Mesendoderm (in vitro differentiated cells): ENCODE measurements at regions not wholly inside any gene's neighbourhood (a gene's known extent, or its start where the extent isn't known, plus 50 kb on each side); places are given as distances from the start of the nearest gene placed in this dataset.

Experiments used
- DNase-seq: peaks from one replicate; pipeline ENCODE4 v3.0.0; 2013
- H2AK5ac ChIP-seq: 2 replicates; pipeline ENCODE4 v1.6.1; 2013; ENCODE audit warnings: low read length, inconsistent platforms
- H2BK120ac ChIP-seq: 2 replicates; pipeline ENCODE4 v1.6.1; 2013; ENCODE audit warnings: low read depth, mild to moderate bottlenecking, low read length, moderate library complexity, mixed read lengths
- H2BK15ac ChIP-seq: replicated peaks from 2 replicates; pipeline ENCODE4 v1.6.1; 2013; ENCODE audit warnings: low read depth, mild to moderate bottlenecking, moderate library complexity
- H2BK5ac ChIP-seq: 2 replicates; pipeline ENCODE4 v1.6.1; 2013; ENCODE audit warnings: low read length, inconsistent platforms
- H3K18ac ChIP-seq: 2 replicates; pipeline ENCODE4 v1.6.1; 2013; ENCODE audit warnings: mild to moderate bottlenecking, low read length, mixed read lengths
- H3K23ac ChIP-seq: one replicate; pipeline ENCODE4 v1.6.1; 2013; ENCODE audit warnings: low read length
- H3K27ac ChIP-seq: 2 replicates; pipeline ENCODE4 v1.5.1; 2013; ENCODE audit warnings: low read depth, mild to moderate bottlenecking, inconsistent platforms, low read length, moderate library complexity
- H3K27me3 ChIP-seq: 2 replicates; pipeline ENCODE4 v1.6.1; 2013; ENCODE audit warnings: low read length, control low read depth, mild to moderate bottlenecking, inconsistent platforms; ENCODE audit not compliant: insufficient read depth, poor library complexity
- H3K36me3 ChIP-seq: 2 replicates; pipeline ENCODE4 v1.6.1; 2013; ENCODE audit warnings: low read length, inconsistent platforms; ENCODE audit not compliant: control insufficient read depth, insufficient read depth
- H3K4ac ChIP-seq: one replicate; pipeline ENCODE4 v1.6.1; 2013; ENCODE audit warnings: low read depth, mild to moderate bottlenecking, low read length, moderate library complexity
- H3K4me1 ChIP-seq: 2 replicates; pipeline ENCODE4 v1.6.1; 2013; ENCODE audit warnings: low read depth, low read length, inconsistent platforms; ENCODE audit not compliant: control insufficient read depth
- H3K4me2 ChIP-seq: 2 replicates; pipeline ENCODE4 v1.6.1; 2013; ENCODE audit warnings: low read length
- H3K4me3 ChIP-seq: 2 replicates; pipeline ENCODE4 v1.5.1; 2013; ENCODE audit warnings: mild to moderate bottlenecking, low read length
- H3K56ac ChIP-seq: one replicate; pipeline ENCODE4 v1.6.1; 2013; ENCODE audit warnings: low read length
- H3K79me1 ChIP-seq: 2 replicates; pipeline ENCODE4 v1.6.1; 2013; ENCODE audit warnings: low read length, inconsistent platforms
- H3K79me2 ChIP-seq: 2 replicates; pipeline ENCODE4 v1.6.1; 2013; ENCODE audit warnings: mild to moderate bottlenecking, low read length; ENCODE audit not compliant: control insufficient read depth, insufficient read depth
- H3K9ac ChIP-seq: 2 replicates; pipeline ENCODE4 v1.6.1; 2013; ENCODE audit warnings: low read length, inconsistent platforms
- H4K5ac ChIP-seq: one replicate; pipeline ENCODE4 v1.6.1; 2013; ENCODE audit warnings: low read length
- H4K8ac ChIP-seq: one replicate; pipeline ENCODE4 v1.6.1; 2013; ENCODE audit warnings: low read depth, mild to moderate bottlenecking, control low read depth, low read length, moderate library complexity
- WGBS: extraction: QIAGEN DNeasy Blood & Tissue Kit; methylation state at CpG from one replicate; pipeline ENCODE4 v1.1.7; 2013; ENCODE audit warnings: low lambda C conversion rate, missing lambda C conversion rate; ENCODE audit not compliant: insufficient coverage; ENCODE audit errors: extremely low coverage; 5-methylcytosine and 5-hydroxymethylcytosine counted together

GRCh38 chr3:107034142-107034541, 343.1 kb upstream of the CCDC54 start:
- WGBS = no CpG with 5 or more reads among the region's 3 CpGs
- no peak overlapping the region for H3K4me3 ChIP-seq
- H2BK5ac ChIP-seq = no peak overlapping the region

GRCh38 chr3:107035176-107035575, 342.1 kb upstream of the CCDC54 start:
- Histone ChIP-seq H3K36me3 (no peaks in the 10 kb centered on the region), H2AK5ac (no peak overlapping the region), H3K9ac (no peak overlapping the region), H2BK15ac (no peak overlapping the region), H4K8ac (no peak overlapping the region), H3K27ac (no peak overlapping the region), H2BK120ac (no peak overlapping the region), H3K79me1 (no peaks in the 10 kb centered on the region), H3K4me1 (no peaks in the 10 kb centered on the region), H3K23ac (no peak overlapping the region), H3K79me2 (no peaks in the 10 kb centered on the region), H3K4me2 (no peak overlapping the region), H3K56ac (no peak overlapping the region), H2BK5ac (no peak overlapping the region), H3K4me3 (no peak overlapping the region), H3K27me3 (no peaks in the 10 kb centered on the region), H4K5ac (no peak overlapping the region), H3K18ac (no peak overlapping the region), H3K4ac (no peak overlapping the region)
- no peak for DNase-seq
- no CpG with 5 or more reads among the region's 2 CpGs for WGBS

More at GRCh38 chr3:107034142-107034541, 343.1 kb upstream of the CCDC54 start:
- no peaks in the 10 kb centered on the region for H3K36me3 ChIP-seq
- no peak overlapping the region for H3K4me2 ChIP-seq
- no peaks in the 10 kb centered on the region for H3K79me2 ChIP-seq
- no peak overlapping the region for H4K8ac ChIP-seq
- H2BK15ac ChIP-seq = no peak overlapping the region
- no peak overlapping the region for H3K56ac ChIP-seq
- H3K4me1 ChIP-seq = no peaks in the 10 kb centered on the region
- no peak overlapping the region for H2AK5ac ChIP-seq
- no peak overlapping the region for H3K18ac ChIP-seq
- no peak overlapping the region for H3K23ac ChIP-seq
- H3K79me1 ChIP-seq = no peaks in the 10 kb centered on the region
- H2BK120ac ChIP-seq = no peak overlapping the region
- no peak overlapping the region for H3K4ac ChIP-seq
- H4K5ac ChIP-seq = no peak overlapping the region
- no peak for DNase-seq
- H3K27me3 ChIP-seq = no peaks in the 10 kb centered on the region
- no peak overlapping the region for H3K9ac ChIP-seq
- no peak overlapping the region for H3K27ac ChIP-seq

GRCh38 chr3:107044677-107045076, 332.6 kb upstream of the CCDC54 start:
- H3K4me1 ChIP-seq = no peaks in the 10 kb centered on the region
- H3K9ac ChIP-seq = no peak overlapping the region
- H3K56ac ChIP-seq = no peak overlapping the region
- H3K79me1 ChIP-seq = no peaks in the 10 kb centered on the region
- H3K4me2 ChIP-seq = no peak overlapping the region
- H3K18ac ChIP-seq = no peak overlapping the region
- H3K36me3 ChIP-seq = no peaks in the 10 kb centered on the region
- H2BK5ac ChIP-seq = no peak overlapping the region
- no peak for DNase-seq
- no peak overlapping the region for H3K4ac ChIP-seq
- H3K79me2 ChIP-seq = no peaks in the 10 kb centered on the region
- no peak overlapping the region for H4K8ac ChIP-seq
- H3K27ac ChIP-seq = no peak overlapping the region
- peak overlapping the region; percentile 61 for H2BK120ac ChIP-seq
- no peak overlapping the region for H4K5ac ChIP-seq
- no CpG with 5 or more reads among the region's 1 CpG for WGBS
- H2BK15ac ChIP-seq = no peak overlapping the region
- H3K27me3 ChIP-seq = no peaks in the 10 kb centered on the region
- no peak overlapping the region for H3K4me3 ChIP-seq
- no peak overlapping the region for H2AK5ac ChIP-seq
- H3K23ac ChIP-seq = no peak overlapping the region

- DNase-seq = no peak
- H3K9ac ChIP-seq = no peak overlapping the region
- no peaks in the 10 kb centered on the region for H3K36me3 ChIP-seq
- H3K79me2 ChIP-seq = no peaks in the 10 kb centered on the region
- no peaks in the 10 kb centered on the region for H3K79me1 ChIP-seq
- no peak overlapping the region for H2BK15ac ChIP-seq
- H3K23ac ChIP-seq = no peak overlapping the region
- no peaks in the 10 kb centered on the region for H3K4me1 ChIP-seq
- H3K4me2 ChIP-seq = no peak overlapping the region
- no peak overlapping the region for H4K5ac ChIP-seq
- WGBS = no CpG with 5 or more reads among the region's 3 CpGs
- H3K27me3 ChIP-seq = no peaks in the 10 kb centered on the region
- no peak overlapping the region for H3K4me3 ChIP-seq
- H2AK5ac ChIP-seq = no peak overlapping the region
- no peak overlapping the region for H3K56ac ChIP-seq
- H2BK5ac ChIP-seq = no peak overlapping the region
- H3K4ac ChIP-seq = no peak overlapping the region
- no peak overlapping the region for H3K18ac ChIP-seq
- H3K27ac ChIP-seq = no peak overlapping the region
- no peak overlapping the region for H2BK120ac ChIP-seq
- H4K8ac ChIP-seq = no peak overlapping the region
Measured at GRCh38 chr3:107045791-107046190, 331.4 kb upstream of the CCDC54 start.

- H3K27ac ChIP-seq = no peak overlapping the region
- H3K36me3 ChIP-seq = no peaks in the 10 kb centered on the region
- no peak overlapping the region for H2AK5ac ChIP-seq
- H3K79me2 ChIP-seq = no peaks in the 10 kb centered on the region
- no peak for DNase-seq
- H3K27me3 ChIP-seq = no peaks in the 10 kb centered on the region
- no peak overlapping the region for H3K4me2 ChIP-seq
- H3K23ac ChIP-seq = no peak overlapping the region
- H3K4me1 ChIP-seq = no peaks in the 10 kb centered on the region
- no CpG with 5 or more reads among the region's 4 CpGs for WGBS
- no peak overlapping the region for H3K18ac ChIP-seq
- no peak overlapping the region for H3K56ac ChIP-seq
- no peak overlapping the region for H4K5ac ChIP-seq
- no peak overlapping the region for H2BK120ac ChIP-seq
- H3K9ac ChIP-seq = no peak overlapping the region
- no peak overlapping the region for H2BK5ac ChIP-seq
- no peak overlapping the region for H4K8ac ChIP-seq
- H3K4me3 ChIP-seq = no peak overlapping the region
- H3K79me1 ChIP-seq = no peaks in the 10 kb centered on the region
- H3K4ac ChIP-seq = no peak overlapping the region
- H2BK15ac ChIP-seq = no peak overlapping the region
Measured at GRCh38 chr3:107055181-107055942, 321.9 kb upstream of the CCDC54 start.

- no peak overlapping the region for H3K23ac ChIP-seq
- H3K4me1 ChIP-seq = no peaks in the 10 kb centered on the region
- no peak overlapping the region for H2AK5ac ChIP-seq
- no peak overlapping the region for H3K4me2 ChIP-seq
- H4K5ac ChIP-seq = no peak overlapping the region
- H3K4ac ChIP-seq = peak overlapping the region; percentile 24
- no peak for DNase-seq
- H3K79me1 ChIP-seq = no peaks in the 10 kb centered on the region
- no peak overlapping the region for H2BK5ac ChIP-seq
- H3K9ac ChIP-seq = no peak overlapping the region
- peak overlapping the region; percentile 28 for H2BK120ac ChIP-seq
- H3K27me3 ChIP-seq = no peaks in the 10 kb centered on the region
- no peak overlapping the region for H3K56ac ChIP-seq
- H2BK15ac ChIP-seq = no peak overlapping the region
- H4K8ac ChIP-seq = no peak overlapping the region
- H3K4me3 ChIP-seq = no peak overlapping the region
- no peak overlapping the region for H3K27ac ChIP-seq
- no peaks in the 10 kb centered on the region for H3K36me3 ChIP-seq
- H3K18ac ChIP-seq = peak overlapping the region; percentile 16
- H3K79me2 ChIP-seq = no peaks in the 10 kb centered on the region
- no CpG with 5 or more reads among the region's 1 CpG for WGBS
Measured at GRCh38 chr3:107061466-107061865, 315.8 kb upstream of the CCDC54 start.
